A204.1 (cell line): ENCODE measurements at regions not wholly inside any gene's neighbourhood (a gene's known extent, or its start where the extent isn't known, plus 50 kb on each side); places are given as distances from the start of the nearest gene placed in this dataset.
"Not testable (repeated sequence)": the region's sequence is repeated elsewhere in the genome, so short reads cannot be mapped to it uniquely, and the experiment has no call there.

Experiments used
- FAIRE-seq: peaks from 2 replicates; lab custom pipeline; 2012; peaks lifted over from hg19 to GRCh38; lab: Jason Lieb, UNC

DNA sequence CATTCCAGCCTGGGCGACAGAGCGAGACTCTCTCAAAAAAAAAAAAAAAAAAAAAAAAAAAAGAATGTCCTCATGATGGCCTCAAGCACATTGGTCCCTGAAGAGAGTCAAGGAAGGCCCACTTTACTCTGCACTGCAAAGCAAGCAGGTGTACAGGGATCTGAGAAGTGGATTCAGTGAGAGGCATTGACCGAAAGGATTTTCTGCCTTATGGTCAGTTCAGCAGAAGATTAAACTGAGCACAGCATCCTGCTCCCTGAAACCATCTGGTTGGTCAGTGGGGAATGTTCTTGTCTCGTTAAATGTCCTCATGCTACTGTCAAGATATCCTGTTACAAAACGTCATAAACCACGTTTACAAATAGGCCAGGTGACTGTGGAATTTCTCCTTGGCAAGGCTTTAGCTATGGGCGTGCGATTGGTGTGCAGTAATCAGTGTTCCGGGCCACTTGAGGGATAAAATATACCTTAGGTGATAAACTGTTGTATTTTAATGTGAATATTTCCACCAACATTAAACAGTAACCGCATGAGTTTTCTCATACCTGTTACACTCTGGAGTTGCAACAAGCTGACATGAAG, 195.0 kb downstream of the ADRA2C start:
- FAIRE-seq = not testable (repeated sequence)

- not testable (repeated sequence) for FAIRE-seq
Observed at GRCh38 chr4:3964572-3965278, 198.5 kb downstream of the ADRA2C start.

DNA sequence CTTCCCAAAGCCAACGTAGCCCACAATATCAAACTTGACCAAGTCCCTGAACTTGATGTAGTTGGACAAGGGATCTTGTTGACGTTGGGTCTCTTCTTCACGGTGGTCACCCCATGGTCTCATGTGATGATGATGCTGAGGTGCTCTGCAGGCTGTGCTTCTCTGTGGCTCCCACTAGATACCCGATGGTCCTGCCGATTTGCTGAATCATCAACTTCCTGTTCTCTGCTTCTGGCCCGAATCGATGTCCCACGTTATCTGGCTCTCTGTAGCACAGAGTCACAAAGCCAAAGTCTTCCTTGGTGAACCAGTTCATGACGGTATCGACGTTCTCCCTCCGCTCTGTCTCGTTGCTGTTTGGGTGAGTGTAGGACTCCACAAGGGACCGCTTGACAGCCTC, 201.0 kb downstream of the ADRA2C start:
- FAIRE-seq = not testable (repeated sequence)

DNA sequence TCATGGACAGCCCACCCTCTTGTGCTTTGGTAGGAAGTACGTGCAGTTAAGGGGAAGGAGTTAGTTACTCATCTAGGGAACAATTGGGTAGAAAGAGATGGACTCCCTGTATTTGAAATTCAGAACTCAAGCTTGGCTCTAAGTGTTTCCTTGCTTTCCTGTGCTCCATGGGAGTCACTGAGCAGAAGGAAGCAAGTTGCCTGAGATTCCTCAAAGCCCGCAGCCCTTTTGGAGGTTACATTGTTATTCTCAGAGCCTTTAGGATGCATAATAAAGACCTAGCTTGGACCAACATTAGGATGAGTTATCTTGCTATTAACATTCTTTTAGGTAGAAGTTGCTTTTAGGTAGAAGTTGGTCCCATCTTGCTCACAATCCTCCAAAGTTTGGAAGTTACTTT, 206.4 kb downstream of the ADRA2C start:
- FAIRE-seq = not testable (repeated sequence)

DNA sequence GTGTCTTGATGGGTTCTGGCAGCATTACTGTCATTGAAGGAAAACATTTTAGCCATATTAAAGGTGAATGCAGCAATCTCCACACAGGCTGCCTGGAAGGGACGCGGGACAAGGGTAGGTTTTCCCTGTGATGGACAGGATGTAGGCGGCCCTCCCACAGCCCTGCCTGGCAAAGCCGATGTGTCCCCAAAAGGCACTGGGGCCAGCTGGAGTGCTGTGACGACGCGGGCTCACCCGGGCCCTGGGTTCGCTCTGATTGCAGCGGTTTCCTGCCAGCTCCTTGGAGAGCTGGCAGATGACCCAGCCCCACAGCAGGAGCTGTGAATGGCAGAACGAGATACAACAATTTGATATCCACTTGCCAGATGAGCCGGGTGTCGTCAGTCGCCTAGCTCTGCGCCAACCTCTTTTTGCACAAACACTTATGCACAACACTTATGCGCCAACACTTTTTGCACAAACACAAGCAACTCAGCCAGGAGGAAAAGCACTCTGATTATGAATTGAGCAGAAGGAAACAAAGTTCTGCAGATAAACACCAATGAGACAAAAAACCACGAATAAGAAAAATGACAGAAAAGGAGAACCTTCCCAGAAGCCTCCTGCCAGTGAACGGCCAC, 207.5 kb downstream of the ADRA2C start:
- not testable (repeated sequence) for FAIRE-seq

DNA sequence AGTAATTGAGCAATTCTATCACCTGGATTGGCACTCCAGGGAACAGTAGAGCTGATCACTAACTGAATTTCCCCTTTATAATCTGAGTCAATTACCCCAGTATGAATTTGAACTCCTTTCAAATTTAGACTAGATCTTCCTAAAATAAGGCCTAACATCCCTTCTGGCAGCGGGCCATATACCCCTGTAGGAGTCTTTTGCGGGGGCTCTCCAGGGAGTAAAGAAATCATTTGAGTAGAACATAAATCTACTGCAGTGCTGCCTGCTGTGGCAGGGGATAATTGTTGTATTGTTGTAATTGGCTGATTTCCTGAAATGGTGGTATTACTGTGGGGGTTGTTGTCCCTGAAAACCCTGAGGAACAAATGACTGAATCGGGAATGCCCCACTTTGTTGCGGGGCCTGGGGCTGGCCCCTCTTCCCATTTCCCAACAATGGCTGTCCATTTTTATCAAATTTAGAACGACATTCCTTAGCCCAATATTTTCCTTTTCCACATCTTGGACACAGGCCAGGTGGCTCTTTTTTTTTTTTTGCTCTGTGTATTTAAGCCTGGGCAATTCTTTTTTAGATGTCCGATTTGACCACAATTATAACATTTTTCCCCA, 217.4 kb downstream of the ADRA2C start:
- not testable (repeated sequence) for FAIRE-seq

DNA sequence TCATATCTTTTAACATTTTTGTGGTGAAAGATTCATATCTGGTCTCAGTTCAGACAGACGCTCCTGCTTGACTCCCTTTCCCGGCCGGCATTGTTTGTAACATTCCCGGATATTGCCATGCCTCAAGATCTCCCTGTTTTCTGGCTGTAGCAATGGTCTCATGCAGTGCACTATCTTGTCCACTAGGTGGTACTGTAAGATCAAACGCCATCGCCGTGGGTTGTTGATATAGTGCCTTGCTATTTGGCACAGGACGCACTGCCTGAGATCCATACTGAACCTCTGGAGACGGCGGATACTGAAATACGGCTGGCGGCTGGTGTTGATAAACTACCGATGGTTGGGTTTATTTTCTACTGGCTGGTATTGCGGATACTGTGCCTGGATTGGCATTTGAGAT, 218.6 kb downstream of the ADRA2C start:
- not testable (repeated sequence) for FAIRE-seq

GRCh38 chr4:3986412-3986811, 220.2 kb downstream of the ADRA2C start:
- FAIRE-seq = not testable (repeated sequence)

- FAIRE-seq = not testable (repeated sequence)
Observed at GRCh38 chr4:3997386-3997785, 229.3 kb downstream of the OTOP1 start.

GRCh38 chr4:4004036-4004435, 222.7 kb downstream of the OTOP1 start:
- FAIRE-seq = not testable (repeated sequence)

GRCh38 chr4:4004702-4005101, 222.0 kb downstream of the OTOP1 start:
- not testable (repeated sequence) for FAIRE-seq

- not testable (repeated sequence) for FAIRE-seq
Observed at GRCh38 chr4:4006356-4006755, 220.4 kb downstream of the OTOP1 start.

GRCh38 chr4:4019071-4019470, 207.7 kb downstream of the OTOP1 start:
- not testable (repeated sequence) for FAIRE-seq

DNA sequence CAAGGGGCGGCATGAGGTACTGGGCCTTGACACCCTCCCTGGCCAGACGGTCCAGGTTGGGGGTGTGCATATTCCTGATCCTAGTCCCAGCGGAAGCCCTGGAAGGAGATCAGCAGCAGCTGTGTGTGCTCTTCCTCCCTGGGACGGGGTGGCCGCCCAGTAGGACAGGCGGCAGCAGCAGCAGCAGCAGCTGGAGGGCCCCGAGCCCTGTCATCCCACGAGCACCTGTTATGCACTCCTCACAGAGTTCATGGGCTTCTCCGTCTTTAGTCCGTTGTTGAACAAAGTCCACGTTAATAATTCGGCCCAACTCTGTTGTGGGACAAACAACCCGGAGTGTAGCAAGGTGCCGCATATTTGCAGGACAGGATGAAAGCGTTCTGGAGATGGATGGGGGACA, 205.6 kb downstream of the OTOP1 start:
- FAIRE-seq = not testable (repeated sequence)

- not testable (repeated sequence) for FAIRE-seq
Observed at GRCh38 chr4:4026708-4027107, 200.0 kb downstream of the OTOP1 start.

GRCh38 chr4:4028752-4029151, 198.0 kb downstream of the OTOP1 start:
- not testable (repeated sequence) for FAIRE-seq

GRCh38 chr4:4030509-4030908, 196.2 kb downstream of the OTOP1 start:
- FAIRE-seq = not testable (repeated sequence)

GRCh38 chr4:4031446-4032135, 195.1 kb downstream of the OTOP1 start:
- FAIRE-seq = not testable (repeated sequence)

DNA sequence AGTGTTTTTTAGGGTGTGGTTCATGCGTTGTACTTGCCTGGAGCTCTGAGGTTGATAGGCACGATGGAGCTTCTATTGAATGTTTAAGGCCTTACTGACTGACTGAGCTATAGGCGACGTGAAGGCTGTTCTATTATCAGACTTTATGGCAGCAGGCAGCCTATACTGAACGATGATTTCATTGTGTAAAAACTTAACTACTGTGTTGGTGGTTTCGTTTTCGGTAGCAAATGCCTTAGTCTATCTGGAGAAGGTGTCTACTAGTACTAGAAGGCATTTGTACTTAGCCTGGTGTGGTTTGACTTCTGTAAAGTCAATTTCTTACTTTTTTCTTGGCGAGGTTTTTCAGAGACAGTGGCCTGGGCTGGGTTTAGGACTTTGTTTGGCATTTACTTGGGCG, 194.4 kb downstream of the OTOP1 start:
- FAIRE-seq = not testable (repeated sequence)

DNA sequence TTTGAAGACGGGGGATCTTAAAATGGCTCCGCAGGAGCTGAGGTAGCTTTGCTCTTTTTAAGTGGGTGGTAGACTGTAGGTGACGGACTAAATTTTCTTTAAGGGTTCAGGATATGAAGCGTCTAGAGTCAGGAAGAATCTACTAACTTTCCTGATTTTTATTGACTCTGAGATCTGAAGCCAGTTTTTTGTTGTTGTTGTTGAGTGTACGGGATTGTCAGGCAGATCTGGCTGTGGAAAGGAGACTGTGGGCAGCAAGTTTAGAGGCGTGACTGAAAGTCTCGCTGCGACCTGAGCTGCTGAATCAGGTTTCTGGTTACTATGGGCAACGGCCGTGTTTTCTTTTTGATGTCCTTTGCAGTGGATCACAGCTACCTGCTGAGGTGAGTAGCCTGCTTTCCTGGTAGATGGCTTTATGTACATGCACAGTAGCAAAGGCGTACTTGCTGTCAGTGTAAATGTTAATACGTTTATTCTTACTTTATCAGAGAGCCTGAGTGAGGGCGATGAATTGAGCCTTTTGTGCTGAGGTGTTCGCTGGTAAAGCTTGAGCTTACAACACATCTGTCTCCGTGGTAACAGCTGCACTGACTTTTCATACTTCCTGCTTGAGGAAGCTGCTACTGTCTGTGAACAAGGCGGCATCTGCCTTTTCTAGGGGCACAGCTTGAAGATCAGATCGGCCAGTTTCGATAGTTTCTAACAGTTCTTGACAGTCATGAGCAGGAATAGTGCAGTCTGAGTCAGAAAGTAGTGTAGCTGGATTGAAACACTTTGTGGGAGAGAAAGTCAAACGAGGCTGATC, 193.7 kb downstream of the OTOP1 start:
- FAIRE-seq = not testable (repeated sequence)

DNA sequence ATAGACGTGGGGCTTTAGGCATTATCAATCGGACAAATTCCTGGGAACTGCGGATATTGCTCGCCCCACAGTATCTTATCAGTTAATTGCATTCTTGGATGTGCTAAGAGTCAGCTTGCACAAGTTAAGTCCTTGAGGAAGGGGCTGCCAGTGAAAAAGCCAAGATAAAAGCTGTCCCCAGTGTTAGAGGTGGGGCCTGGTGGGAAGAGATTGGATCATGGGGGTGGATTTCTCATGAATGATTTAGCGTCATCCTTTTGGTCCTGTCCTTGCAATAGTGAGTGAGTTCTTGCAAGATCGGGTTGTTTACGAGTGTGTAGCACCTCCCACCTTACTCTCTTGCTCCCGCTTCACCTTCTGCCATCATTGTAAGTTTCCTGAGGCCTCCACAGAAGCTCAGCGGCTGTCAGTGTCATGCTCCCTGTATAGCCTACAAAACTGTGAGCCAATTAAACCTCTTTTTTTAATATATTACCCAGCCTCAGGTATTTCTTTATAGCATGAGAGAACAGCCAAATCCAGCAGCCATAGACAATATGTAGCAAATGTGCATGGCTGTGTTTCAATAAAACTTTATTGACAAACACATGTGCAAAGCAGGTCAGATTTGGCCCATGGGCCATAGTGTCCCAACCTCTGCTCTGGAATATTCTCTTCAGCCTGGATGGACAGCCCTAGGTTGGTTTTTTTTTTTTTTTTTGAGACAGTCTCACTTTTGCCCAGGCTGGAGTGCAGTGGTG, 189.2 kb downstream of the OTOP1 start:
- FAIRE-seq = not testable (repeated sequence)
